ENCODE measurements at regions not wholly inside any gene's neighbourhood (a gene's known extent, or its start where the extent isn't known, plus 50 kb on each side); places are given as distances from the start of the nearest gene placed in this dataset.
"Not testable (repeated sequence)": the region's sequence is repeated elsewhere in the genome, so short reads cannot be mapped to it uniquely, and the experiment has no call there.

GRCh38 chr6:125574604-125575003, 174.8 kb upstream of the HEY2 start:
- Histone ChIP-seq H3K27ac (ENCODE audit: low read depth in 2 of 2, low read length in 2 of 2) (no peak overlapping the region), H3K4me1 (ENCODE audit: control insufficient read depth in 2 of 2, insufficient read depth in 2 of 2, low read length in 2 of 2) (no peaks in the 10 kb centered on the region), H3K36me3 (ENCODE audit: control insufficient read depth in 2 of 2, insufficient read depth in 2 of 2, low read length in 2 of 2) (no peaks in the 10 kb centered on the region), H3K27me3 (ENCODE audit: control insufficient read depth in 2 of 2, insufficient read depth in 2 of 2, low read length in 2 of 2) (peaks cover 0 to 3% of the 10 kb centered on the region in 2 donors), H3K9me3 (ENCODE audit: control insufficient read depth in 2 of 2, low read length in 2 of 2) (no peaks in the 10 kb centered on the region), H3K4me3 (ENCODE audit: low read length in 2 of 2) (no peak overlapping the region), H3K9ac (ENCODE audit: low read depth in 1 of 2, low read length in 2 of 2) (no peak overlapping the region)

- Histone ChIP-seq H3K27ac (ENCODE audit: low read depth in 2 of 2, low read length in 2 of 2) (no peak overlapping the region), H3K4me3 (ENCODE audit: low read length in 2 of 2) (no peak overlapping the region), H3K4me1 (ENCODE audit: control insufficient read depth in 2 of 2, insufficient read depth in 2 of 2, low read length in 2 of 2) (no peaks in the 10 kb centered on the region), H3K9me3 (ENCODE audit: control insufficient read depth in 2 of 2, low read length in 2 of 2) (no peaks in the 10 kb centered on the region), H3K36me3 (ENCODE audit: control insufficient read depth in 2 of 2, insufficient read depth in 2 of 2, low read length in 2 of 2) (no peaks in the 10 kb centered on the region), H3K27me3 (ENCODE audit: control insufficient read depth in 2 of 2, insufficient read depth in 2 of 2, low read length in 2 of 2) (peaks cover 0 to 3% of the 10 kb centered on the region in 2 donors), H3K9ac (ENCODE audit: low read depth in 1 of 2, low read length in 2 of 2) (no peak overlapping the region)
Measured at GRCh38 chr6:125577124-125577662, 172.2 kb upstream of the HEY2 start.

GRCh38 chr6:125584468-125584939, 164.9 kb upstream of the HEY2 start:
- Histone ChIP-seq H3K27ac (ENCODE audit: low read depth in 2 of 2, low read length in 2 of 2) (no peak overlapping the region), H3K27me3 (ENCODE audit: control insufficient read depth in 2 of 2, insufficient read depth in 2 of 2, low read length in 2 of 2) (no peaks in the 10 kb centered on the region), H3K36me3 (ENCODE audit: control insufficient read depth in 2 of 2, insufficient read depth in 2 of 2, low read length in 2 of 2) (no peaks in the 10 kb centered on the region), H3K4me1 (ENCODE audit: control insufficient read depth in 2 of 2, insufficient read depth in 2 of 2, low read length in 2 of 2) (no peaks in the 10 kb centered on the region), H3K9me3 (ENCODE audit: control insufficient read depth in 2 of 2, low read length in 2 of 2) (no peaks in the 10 kb centered on the region), H3K9ac (ENCODE audit: low read depth in 1 of 2, low read length in 2 of 2) (no peak overlapping the region), H3K4me3 (ENCODE audit: low read length in 2 of 2) (no peak overlapping the region)

GRCh38 chr6:125585470-125585869, 164.0 kb upstream of the HEY2 start:
- H3K27ac ChIP-seq (ENCODE audit: low read depth in 2 of 2, low read length in 2 of 2), result no peak overlapping the region
- no peaks in the 10 kb centered on the region for H3K4me1 ChIP-seq (ENCODE audit: control insufficient read depth in 2 of 2, insufficient read depth in 2 of 2, low read length in 2 of 2)
- no peaks in the 10 kb centered on the region for H3K27me3 ChIP-seq (ENCODE audit: control insufficient read depth in 2 of 2, insufficient read depth in 2 of 2, low read length in 2 of 2)
- H3K9me3 ChIP-seq (ENCODE audit: control insufficient read depth in 2 of 2, low read length in 2 of 2), result no peaks in the 10 kb centered on the region
- no peak overlapping the region for H3K4me3 ChIP-seq (ENCODE audit: low read length in 2 of 2)
- no peak overlapping the region for H3K9ac ChIP-seq (ENCODE audit: low read depth in 1 of 2, low read length in 2 of 2)
- no peaks in the 10 kb centered on the region for H3K36me3 ChIP-seq (ENCODE audit: control insufficient read depth in 2 of 2, insufficient read depth in 2 of 2, low read length in 2 of 2)

- H3K4me3 ChIP-seq (ENCODE audit: low read length in 2 of 2), result no peak overlapping the region
- H3K4me1 ChIP-seq (ENCODE audit: control insufficient read depth in 2 of 2, insufficient read depth in 2 of 2, low read length in 2 of 2), result no peaks in the 10 kb centered on the region
- no peaks in the 10 kb centered on the region for H3K27me3 ChIP-seq (ENCODE audit: control insufficient read depth in 2 of 2, insufficient read depth in 2 of 2, low read length in 2 of 2)
- H3K36me3 ChIP-seq (ENCODE audit: control insufficient read depth in 2 of 2, insufficient read depth in 2 of 2, low read length in 2 of 2), result no peaks in the 10 kb centered on the region
- no peak overlapping the region for H3K27ac ChIP-seq (ENCODE audit: low read depth in 2 of 2, low read length in 2 of 2)
- H3K9ac ChIP-seq (ENCODE audit: low read depth in 1 of 2, low read length in 2 of 2), result no peak overlapping the region
- H3K9me3 ChIP-seq (ENCODE audit: control insufficient read depth in 2 of 2, low read length in 2 of 2), result no peaks in the 10 kb centered on the region
Measured at GRCh38 chr6:125586074-125586473, 163.4 kb upstream of the HEY2 start.

GRCh38 chr6:125586605-125587004, 162.8 kb upstream of the HEY2 start:
- no peak overlapping the region for H3K4me3 ChIP-seq (ENCODE audit: low read length in 2 of 2)
- H3K4me1 ChIP-seq (ENCODE audit: control insufficient read depth in 2 of 2, insufficient read depth in 2 of 2, low read length in 2 of 2), result no peaks in the 10 kb centered on the region
- no peaks in the 10 kb centered on the region for H3K27me3 ChIP-seq (ENCODE audit: control insufficient read depth in 2 of 2, insufficient read depth in 2 of 2, low read length in 2 of 2)
- no peaks in the 10 kb centered on the region for H3K9me3 ChIP-seq (ENCODE audit: control insufficient read depth in 2 of 2, low read length in 2 of 2)
- H3K36me3 ChIP-seq (ENCODE audit: control insufficient read depth in 2 of 2, insufficient read depth in 2 of 2, low read length in 2 of 2), result no peaks in the 10 kb centered on the region
- H3K9ac ChIP-seq (ENCODE audit: low read depth in 1 of 2, low read length in 2 of 2), result no peak overlapping the region
- H3K27ac ChIP-seq (ENCODE audit: low read depth in 2 of 2, low read length in 2 of 2), result no peak overlapping the region

GRCh38 chr6:125587666-125588632, 161.5 kb upstream of the HEY2 start:
- no peak overlapping the region for H3K27ac ChIP-seq (ENCODE audit: low read depth in 2 of 2, low read length in 2 of 2)
- H3K4me3 ChIP-seq (ENCODE audit: low read length in 2 of 2), result no peak overlapping the region
- no peak overlapping the region for H3K9ac ChIP-seq (ENCODE audit: low read depth in 1 of 2, low read length in 2 of 2)
- H3K27me3 ChIP-seq (ENCODE audit: control insufficient read depth in 2 of 2, insufficient read depth in 2 of 2, low read length in 2 of 2), result no peaks in the 10 kb centered on the region
- H3K9me3 ChIP-seq (ENCODE audit: control insufficient read depth in 2 of 2, low read length in 2 of 2), result no peaks in the 10 kb centered on the region
- H3K4me1 ChIP-seq (ENCODE audit: control insufficient read depth in 2 of 2, insufficient read depth in 2 of 2, low read length in 2 of 2), result no peaks in the 10 kb centered on the region
- no peaks in the 10 kb centered on the region for H3K36me3 ChIP-seq (ENCODE audit: control insufficient read depth in 2 of 2, insufficient read depth in 2 of 2, low read length in 2 of 2)

- H3K27me3 ChIP-seq (ENCODE audit: control insufficient read depth in 2 of 2, insufficient read depth in 2 of 2, low read length in 2 of 2); H3K9me3 ChIP-seq (ENCODE audit: control insufficient read depth in 2 of 2, low read length in 2 of 2); H3K36me3 ChIP-seq (ENCODE audit: control insufficient read depth in 2 of 2, insufficient read depth in 2 of 2, low read length in 2 of 2); H3K4me1 ChIP-seq (ENCODE audit: control insufficient read depth in 2 of 2, insufficient read depth in 2 of 2, low read length in 2 of 2); H3K27ac ChIP-seq (ENCODE audit: low read depth in 2 of 2, low read length in 2 of 2); H3K4me3 ChIP-seq (ENCODE audit: low read length in 2 of 2); H3K9ac ChIP-seq (ENCODE audit: low read depth in 1 of 2, low read length in 2 of 2): not testable (repeated sequence)
Measured at GRCh38 chr6:125591796-125592195, 157.6 kb upstream of the HEY2 start.

- H3K27me3 ChIP-seq (ENCODE audit: control insufficient read depth in 2 of 2, insufficient read depth in 2 of 2, low read length in 2 of 2), result no peaks in the 10 kb centered on the region
- H3K9me3 ChIP-seq (ENCODE audit: control insufficient read depth in 2 of 2, low read length in 2 of 2), result no peaks in the 10 kb centered on the region
- H3K36me3 ChIP-seq (ENCODE audit: control insufficient read depth in 2 of 2, insufficient read depth in 2 of 2, low read length in 2 of 2), result no peaks in the 10 kb centered on the region
Measured at GRCh38 chr6:125593746-125594145, 155.7 kb upstream of the HEY2 start.

GRCh38 chr6:125596020-125596419, 153.4 kb upstream of the HEY2 start:
- H3K4me3 ChIP-seq (ENCODE audit: low read length in 2 of 2), result no peak overlapping the region
- no peak overlapping the region for H3K27ac ChIP-seq (ENCODE audit: low read depth in 2 of 2, low read length in 2 of 2)
- H3K27me3 ChIP-seq (ENCODE audit: control insufficient read depth in 2 of 2, insufficient read depth in 2 of 2, low read length in 2 of 2), result no peaks in the 10 kb centered on the region
- no peaks in the 10 kb centered on the region for H3K9me3 ChIP-seq (ENCODE audit: control insufficient read depth in 2 of 2, low read length in 2 of 2)
- H3K9ac ChIP-seq (ENCODE audit: low read depth in 1 of 2, low read length in 2 of 2), result no peak overlapping the region
- no peaks in the 10 kb centered on the region for H3K4me1 ChIP-seq (ENCODE audit: control insufficient read depth in 2 of 2, insufficient read depth in 2 of 2, low read length in 2 of 2)
- no peaks in the 10 kb centered on the region for H3K36me3 ChIP-seq (ENCODE audit: control insufficient read depth in 2 of 2, insufficient read depth in 2 of 2, low read length in 2 of 2)

More at GRCh38 chr6:125593746-125594145, 155.7 kb upstream of the HEY2 start:
- no peak overlapping the region for H3K9ac ChIP-seq (ENCODE audit: low read depth in 1 of 2, low read length in 2 of 2)
- no peaks in the 10 kb centered on the region for H3K4me1 ChIP-seq (ENCODE audit: control insufficient read depth in 2 of 2, insufficient read depth in 2 of 2, low read length in 2 of 2)
- no peak overlapping the region for H3K27ac ChIP-seq (ENCODE audit: low read depth in 2 of 2, low read length in 2 of 2)
- H3K4me3 ChIP-seq (ENCODE audit: low read length in 2 of 2), result no peak overlapping the region

All from mucosa of rectum (tissue), 2 donors.